ENCODE measurements at regions not wholly inside any gene's neighbourhood (a gene's known extent, or its start where the extent isn't known, plus 50 kb on each side); places are given as distances from the start of the nearest gene placed in this dataset.

DNA sequence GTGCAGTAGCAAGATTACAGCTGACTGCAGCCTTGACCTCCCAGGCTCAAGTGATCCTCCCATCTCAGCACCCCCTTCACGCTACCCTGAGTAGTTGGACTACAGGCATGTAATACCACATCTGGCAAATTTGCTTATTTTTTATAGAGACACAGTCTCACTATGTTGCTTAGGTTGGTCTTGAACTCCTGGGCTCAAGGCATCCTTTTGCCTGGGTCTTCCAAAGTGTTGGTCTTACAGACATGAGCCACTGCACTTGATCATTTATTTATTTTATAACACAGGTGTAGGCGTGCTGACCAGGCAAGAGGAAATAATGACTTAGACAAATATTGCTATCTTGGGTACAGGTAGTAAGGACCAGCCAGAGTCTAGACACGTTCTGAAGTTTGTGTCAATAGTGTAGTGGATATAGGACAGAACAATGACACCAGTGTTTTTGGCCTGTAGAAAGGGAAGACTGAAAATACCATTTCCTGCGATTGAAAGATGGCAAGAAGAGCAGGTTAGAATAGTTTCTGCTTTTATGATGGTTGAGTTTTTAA lies 71.0 kb upstream of the THUMPD2 start:
- TF ChIP-seq, protein P1, sequence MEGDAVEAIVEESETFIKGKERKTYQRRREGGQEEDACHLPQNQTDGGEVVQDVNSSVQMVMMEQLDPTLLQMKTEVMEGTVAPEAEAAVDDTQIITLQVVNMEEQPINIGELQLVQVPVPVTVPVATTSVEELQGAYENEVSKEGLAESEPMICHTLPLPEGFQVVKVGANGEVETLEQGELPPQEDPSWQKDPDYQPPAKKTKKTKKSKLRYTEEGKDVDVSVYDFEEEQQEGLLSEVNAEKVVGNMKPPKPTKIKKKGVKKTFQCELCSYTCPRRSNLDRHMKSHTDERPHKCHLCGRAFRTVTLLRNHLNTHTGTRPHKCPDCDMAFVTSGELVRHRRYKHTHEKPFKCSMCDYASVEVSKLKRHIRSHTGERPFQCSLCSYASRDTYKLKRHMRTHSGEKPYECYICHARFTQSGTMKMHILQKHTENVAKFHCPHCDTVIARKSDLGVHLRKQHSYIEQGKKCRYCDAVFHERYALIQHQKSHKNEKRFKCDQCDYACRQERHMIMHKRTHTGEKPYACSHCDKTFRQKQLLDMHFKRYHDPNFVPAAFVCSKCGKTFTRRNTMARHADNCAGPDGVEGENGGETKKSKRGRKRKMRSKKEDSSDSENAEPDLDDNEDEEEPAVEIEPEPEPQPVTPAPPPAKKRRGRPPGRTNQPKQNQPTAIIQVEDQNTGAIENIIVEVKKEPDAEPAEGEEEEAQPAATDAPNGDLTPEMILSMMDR (IDR thresholded peaks at IDR 0.05; ENCODE audit: low read depth, low read length) = no peak
- TF ChIP-seq EZH2phosphoT487 (IDR thresholded peaks at IDR 0.05; ENCODE audit: low read depth) = no peak

Measured in OCI-LY3 (cell line).